ENCODE measurements at regions not wholly inside any gene's neighbourhood (a gene's known extent, or its start where the extent isn't known, plus 50 kb on each side); places are given as distances from the start of the nearest gene placed in this dataset.

DNA sequence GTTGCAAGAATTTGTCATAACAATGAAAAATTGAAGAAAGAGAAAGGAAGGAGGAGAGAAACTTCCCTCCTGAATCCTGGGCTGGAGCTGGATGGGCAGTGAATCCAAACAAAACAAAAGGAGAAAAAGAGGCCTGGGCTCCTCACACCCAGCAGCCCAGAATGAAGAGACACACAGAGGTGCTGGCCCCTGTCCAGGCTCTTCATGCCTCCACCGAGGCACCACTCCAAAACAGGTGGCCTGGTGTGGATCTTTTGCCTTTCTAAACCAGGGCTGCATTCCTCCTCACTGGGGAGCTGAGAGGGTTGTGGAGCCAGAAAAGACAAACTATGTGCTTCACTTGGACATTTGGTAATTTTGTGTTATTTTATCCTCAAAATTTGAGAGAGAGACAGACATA, 76.0 kb downstream of the FAM124B start:
- no peaks in the 10 kb centered on the region for H3K9me3 Mint-ChIP-seq
- ATAC-seq (no peak), DNase-seq (ENCODE audit: low spot score in 2 of 2) (no peak)
- no peak overlapping the region for H3K27ac Mint-ChIP-seq
- no peaks in the 10 kb centered on the region for H3K36me3 Mint-ChIP-seq

DNA sequence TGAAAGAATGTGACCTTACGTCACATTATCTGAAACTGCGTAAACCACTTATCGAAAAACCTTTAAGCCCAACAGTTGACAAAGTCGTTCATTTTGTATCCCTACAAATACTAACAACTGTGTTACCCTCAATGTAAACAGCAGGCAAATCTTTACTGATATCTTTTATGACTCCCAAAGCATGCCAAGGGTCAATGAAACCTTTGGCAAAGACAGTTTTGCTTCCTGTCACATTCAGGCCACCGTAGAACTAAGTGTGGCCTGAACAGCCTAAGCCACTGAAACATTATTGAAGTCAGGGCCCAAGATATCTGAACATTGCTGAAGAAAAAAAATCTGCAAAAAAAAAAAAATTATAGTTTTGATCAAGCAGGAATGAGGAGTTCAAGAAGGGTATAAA, 77.3 kb downstream of the FAM124B start:
- ATAC-seq: no peak
- H3K36me3 Mint-ChIP-seq: no peaks in the 10 kb centered on the region
- H3K27ac Mint-ChIP-seq: no peak overlapping the region
- no peak for DNase-seq (ENCODE audit: low spot score in 2 of 2)
- no peaks in the 10 kb centered on the region for H3K9me3 Mint-ChIP-seq

DNA sequence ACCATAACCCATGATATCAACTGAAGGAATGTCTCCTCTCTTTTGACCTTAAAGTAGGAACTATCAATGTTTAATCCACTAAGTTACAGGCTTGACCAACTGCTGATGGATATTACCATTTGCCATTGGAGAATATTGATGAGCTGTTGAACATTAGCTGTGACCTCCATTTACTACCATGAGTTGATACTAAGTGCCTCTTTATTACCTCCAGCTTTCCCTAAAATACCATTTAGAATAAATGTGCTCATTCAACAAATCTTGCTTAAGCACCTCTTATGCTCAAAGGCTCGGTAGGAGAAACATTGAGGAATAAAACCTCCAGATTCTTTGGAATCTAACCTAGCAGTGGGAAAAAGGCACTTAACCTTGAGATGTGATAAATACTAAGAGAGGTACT, 81.2 kb downstream of the FAM124B start:
- DNase-seq (ENCODE audit: low spot score in 2 of 2) (no peak), ATAC-seq (no peak)
- no peaks in the 10 kb centered on the region for H3K36me3 Mint-ChIP-seq
- no peak overlapping the region for H3K27ac Mint-ChIP-seq
- no peaks in the 10 kb centered on the region for H3K9me3 Mint-ChIP-seq

DNA sequence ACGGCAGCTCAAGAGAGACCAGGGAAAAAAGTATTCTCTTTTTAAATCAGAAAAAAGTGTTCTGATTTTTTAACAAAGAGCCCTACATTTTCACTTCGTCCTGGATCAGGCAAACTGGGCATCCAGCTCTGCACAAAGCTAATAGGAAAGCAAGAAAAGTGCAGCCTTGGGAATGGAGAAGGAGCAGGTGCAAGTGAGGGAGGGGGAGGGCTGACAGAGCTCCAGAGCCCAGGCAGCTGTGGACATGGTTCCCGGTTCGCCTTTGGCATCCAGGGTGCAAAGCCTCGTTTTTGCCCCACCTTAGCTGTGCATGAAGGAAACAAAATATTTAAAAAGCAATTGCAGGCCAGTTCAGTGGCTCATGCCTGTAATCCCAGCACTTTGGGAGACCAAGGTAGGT, 82.2 kb downstream of the FAM124B start:
- Mint-ChIP-seq H3K9me3 (no peaks in the 10 kb centered on the region), H3K36me3 (no peaks in the 10 kb centered on the region), H3K27ac (no peak overlapping the region)
- no peak for ATAC-seq
- no peak for DNase-seq (ENCODE audit: low spot score in 2 of 2)

GRCh38 chr2:224312741-224313140, 89.2 kb downstream of the FAM124B start:
- H3K36me3 Mint-ChIP-seq: no peaks in the 10 kb centered on the region
- DNase-seq (ENCODE audit: low spot score in 2 of 2) (no peak), ATAC-seq (no peak)
- H3K9me3 Mint-ChIP-seq: no peaks in the 10 kb centered on the region
- H3K27ac Mint-ChIP-seq: no peak overlapping the region

GRCh38 chr2:224310943-224311625, 90.8 kb downstream of the FAM124B start:
- no peaks in the 10 kb centered on the region for H3K9me3 Mint-ChIP-seq
- no peaks in the 10 kb centered on the region for H3K36me3 Mint-ChIP-seq
- ATAC-seq (no peak), DNase-seq (ENCODE audit: low spot score in 2 of 2) (no peak)
- no peak overlapping the region for H3K27ac Mint-ChIP-seq

GRCh38 chr2:224309176-224309575, 92.7 kb downstream of the FAM124B start:
- H3K27ac Mint-ChIP-seq: no peak overlapping the region
- DNase-seq (ENCODE audit: low spot score in 2 of 2) (no peak), ATAC-seq (no peak)
- H3K9me3 Mint-ChIP-seq: no peaks in the 10 kb centered on the region
- no peaks in the 10 kb centered on the region for H3K36me3 Mint-ChIP-seq

- ATAC-seq (peak in 1 of 2 donors; percentile 61), DNase-seq (ENCODE audit: low spot score in 2 of 2) (no peak)
- H3K36me3 Mint-ChIP-seq: no peaks in the 10 kb centered on the region
- no peaks in the 10 kb centered on the region for H3K9me3 Mint-ChIP-seq
- H3K27ac Mint-ChIP-seq: no peak overlapping the region
Observed at GRCh38 chr2:224308272-224308911, 93.5 kb downstream of the FAM124B start.

DNA sequence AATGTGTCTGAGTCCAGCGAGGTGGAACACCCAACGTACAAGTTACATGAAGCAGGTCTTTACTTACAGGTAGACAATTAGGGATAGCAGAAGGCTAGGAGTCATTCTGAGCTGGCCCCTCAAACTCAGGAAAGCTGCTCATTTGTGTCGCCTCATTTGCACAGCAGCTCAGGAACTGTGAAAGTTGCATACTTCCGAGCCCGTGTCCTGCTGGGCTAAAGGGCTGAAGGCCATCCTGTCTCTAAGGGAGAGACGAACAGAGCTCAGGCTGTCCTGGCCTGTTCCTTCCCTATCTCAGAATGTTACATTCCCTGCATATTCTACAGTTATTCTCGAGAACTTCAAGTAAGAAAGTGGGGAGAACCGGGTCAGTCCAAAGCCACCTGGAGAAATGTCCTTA, 99.0 kb downstream of the FAM124B start:
- no peak for DNase-seq (ENCODE audit: low spot score in 2 of 2)
- ATAC-seq: no peak
- no peak overlapping the region for H3K27ac Mint-ChIP-seq
- H3K36me3 Mint-ChIP-seq: no peaks in the 10 kb centered on the region
- no peaks in the 10 kb centered on the region for H3K9me3 Mint-ChIP-seq

GRCh38 chr2:224293976-224294375, 107.9 kb downstream of the FAM124B start:
- peaks cover 0 to 9% of the 10 kb centered on the region in 2 donors for H3K36me3 Mint-ChIP-seq
- ATAC-seq (no peak), DNase-seq (ENCODE audit: low spot score in 2 of 2) (no peak)
- peaks cover 0 to 9% of the 10 kb centered on the region in 2 donors for H3K9me3 Mint-ChIP-seq
- H3K27ac Mint-ChIP-seq: no peak overlapping the region

- Mint-ChIP-seq H3K9me3 (no peaks in the 10 kb centered on the region), H3K27ac (no peak overlapping the region), H3K36me3 (no peaks in the 10 kb centered on the region)
- DNase-seq (ENCODE audit: low spot score in 2 of 2) (no peak), ATAC-seq (no peak)
Observed at GRCh38 chr2:224287531-224287930, 114.4 kb downstream of the FAM124B start.

GRCh38 chr2:224286923-224287322, 115.0 kb downstream of the FAM124B start:
- DNase-seq (ENCODE audit: low spot score in 2 of 2) (no peak), ATAC-seq (peak in 1 of 2 donors; percentile 44)
- Mint-ChIP-seq H3K9me3 (no peaks in the 10 kb centered on the region), H3K36me3 (no peaks in the 10 kb centered on the region), H3K27ac (no peak overlapping the region)

DNA sequence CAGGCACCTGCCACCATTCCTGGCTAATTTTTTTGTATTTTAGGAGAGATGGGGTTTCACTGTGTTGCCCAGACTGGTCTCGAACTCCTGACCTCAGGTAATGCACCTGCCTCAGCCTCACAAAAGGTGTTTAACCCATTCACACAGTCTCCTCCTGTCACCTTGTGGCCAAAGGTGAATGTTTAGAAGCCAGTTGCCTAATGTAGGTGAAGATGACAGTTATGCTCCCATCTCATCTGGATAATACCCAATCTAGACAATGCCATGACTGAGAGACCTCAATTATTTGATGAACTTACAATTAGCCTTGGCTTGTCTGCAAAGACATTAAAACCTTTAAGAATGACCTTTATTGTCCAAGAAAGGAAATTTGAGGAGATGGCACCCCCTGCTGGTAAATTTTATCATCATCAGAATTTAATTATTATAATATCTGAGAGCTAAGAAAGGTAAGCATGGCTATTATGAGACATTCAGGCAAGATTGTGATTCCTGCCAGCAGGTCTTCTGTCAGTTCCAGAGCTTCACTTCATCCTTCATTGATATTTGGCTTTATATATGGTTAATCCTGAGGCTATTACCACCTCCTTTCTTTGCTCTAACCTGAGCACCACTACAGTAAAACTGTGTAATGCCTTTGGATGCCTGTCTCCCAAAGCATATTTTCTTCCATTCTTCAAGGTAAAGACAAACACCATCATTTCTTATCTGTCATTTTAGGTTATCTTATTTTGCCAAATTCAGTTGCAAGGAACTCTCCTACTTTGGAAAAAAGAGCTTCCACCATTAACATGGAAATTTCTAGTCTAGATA, 117.6 kb downstream of the FAM124B start:
- Mint-ChIP-seq H3K9me3 (no peaks in the 10 kb centered on the region), H3K36me3 (no peaks in the 10 kb centered on the region), H3K27ac (no peak overlapping the region)
- DNase-seq (ENCODE audit: low spot score in 2 of 2) (peak in 1 of 2 donors; percentile 42), ATAC-seq (peak in 1 of 2 donors; percentile 68)

GRCh38 chr2:224283466-224283965, 118.4 kb downstream of the FAM124B start:
- ATAC-seq (no peak), DNase-seq (ENCODE audit: low spot score in 2 of 2) (no peak)
- Mint-ChIP-seq H3K36me3 (no peaks in the 10 kb centered on the region), H3K9me3 (no peaks in the 10 kb centered on the region), H3K27ac (no peak overlapping the region)

- H3K27ac Mint-ChIP-seq: peak overlapping the region in 1 of 2 donors; percentile 7
- H3K36me3 Mint-ChIP-seq: no peaks in the 10 kb centered on the region
- DNase-seq (ENCODE audit: low spot score in 2 of 2) (no peak), ATAC-seq (no peak)
- no peaks in the 10 kb centered on the region for H3K9me3 Mint-ChIP-seq
Observed at GRCh38 chr2:224281374-224281773, 120.5 kb downstream of the FAM124B start.

DNA sequence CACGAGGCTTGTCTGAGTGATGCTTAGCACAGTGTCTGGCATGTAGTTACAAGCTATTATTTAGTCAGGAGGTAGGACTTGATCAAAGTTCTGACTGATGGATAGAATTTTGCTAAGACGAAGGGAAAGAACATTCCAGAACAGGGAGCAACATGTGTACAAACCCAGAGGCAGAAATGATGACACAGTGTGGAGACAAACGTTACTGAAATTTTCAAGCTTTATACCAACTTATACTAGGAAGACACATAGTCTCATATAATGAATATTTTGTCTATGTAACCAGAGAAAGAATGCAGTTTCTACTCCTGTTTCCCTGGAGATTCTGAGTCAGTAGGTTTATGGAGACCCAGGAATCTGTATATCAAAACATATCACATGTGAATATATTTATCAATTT, 123.4 kb downstream of the FAM124B start:
- H3K36me3 Mint-ChIP-seq: no peaks in the 10 kb centered on the region

GRCh38 chr2:224276251-224276650, 125.7 kb downstream of the FAM124B start:
- DNase-seq (ENCODE audit: low spot score in 2 of 2): no peak
- H3K36me3 Mint-ChIP-seq: no peaks in the 10 kb centered on the region
- H3K27ac Mint-ChIP-seq: no peak overlapping the region
- H3K9me3 Mint-ChIP-seq: no peaks in the 10 kb centered on the region
- no peak for ATAC-seq

More for the DNA sequence above, 123.4 kb downstream of the FAM124B start:
- DNase-seq (ENCODE audit: low spot score in 2 of 2) (no peak), ATAC-seq (no peak)
- Mint-ChIP-seq H3K27ac (no peak overlapping the region), H3K9me3 (no peaks in the 10 kb centered on the region)

All from activated naive CD4-positive, alpha-beta T cell treated with anti-CD3 and anti-CD28 coated beads, Interleukin-2, amount 50 U/mL, for 72 hours (primary cell).